ENCODE measurements at regions not wholly inside any gene's neighbourhood (a gene's known extent, or its start where the extent isn't known, plus 50 kb on each side); places are given as distances from the start of the nearest gene placed in this dataset.

DNA sequence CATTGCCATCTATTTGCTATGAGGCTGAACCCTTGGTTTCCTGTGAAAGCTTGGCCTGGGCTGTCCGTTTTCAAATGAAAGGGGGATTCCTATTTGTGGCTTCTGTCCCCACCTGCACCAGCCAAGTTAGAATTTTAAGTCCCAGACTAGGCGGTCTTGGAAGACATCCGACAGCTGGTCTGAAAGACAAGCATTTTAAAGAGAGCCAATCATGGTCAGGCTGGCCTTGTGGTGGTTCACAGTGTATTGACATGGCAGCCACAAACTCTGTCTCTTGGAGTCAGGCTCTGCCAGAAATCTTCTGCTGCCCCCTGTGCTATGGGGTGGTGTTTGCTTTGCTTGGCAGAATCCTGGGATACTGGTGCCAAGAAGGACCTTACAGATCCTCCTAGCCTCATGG is 319.2 kb upstream of the MOCS1 start:
- TF ChIP-seq CTCF (IDR thresholded peaks at IDR 0.05; ENCODE audit: low read depth, low read length): no peak
- H3K27ac ChIP-seq: no peak overlapping the region
- no peaks in the 10 kb centered on the region for H3K9me3 ChIP-seq (ENCODE audit: severe bottlenecking)
- no peak for DNase-seq
- H3K27me3 ChIP-seq (ENCODE audit: insufficient read depth, low read depth, severe bottlenecking): peaks cover 3% of the 10 kb centered on the region
- no peak overlapping the region for H3K4me3 ChIP-seq (ENCODE audit: low read depth, low read length)
- no peaks in the 10 kb centered on the region for H3K36me3 ChIP-seq

GRCh38 chr6:40252531-40253258 is 318.4 kb upstream of the MOCS1 start:
- TF ChIP-seq CTCF (IDR thresholded peaks at IDR 0.05; ENCODE audit: low read depth, low read length): no peak
- no peak for DNase-seq
- H3K36me3 ChIP-seq: no peaks in the 10 kb centered on the region

GRCh38 chr6:40251637-40252300 is 317.5 kb upstream of the MOCS1 start:
- H3K9me3 ChIP-seq (ENCODE audit: severe bottlenecking): no peaks in the 10 kb centered on the region
- H3K27ac ChIP-seq: no peak overlapping the region
- H3K36me3 ChIP-seq: no peaks in the 10 kb centered on the region
- no peak overlapping the region for H3K4me3 ChIP-seq (ENCODE audit: low read depth, low read length)
- no peak for DNase-seq
- no peak for TF ChIP-seq CTCF (IDR thresholded peaks at IDR 0.05; ENCODE audit: low read depth, low read length)
- H3K27me3 ChIP-seq (ENCODE audit: insufficient read depth, low read depth, severe bottlenecking): peaks cover 3% of the 10 kb centered on the region

More at GRCh38 chr6:40252531-40253258, 318.4 kb upstream of the MOCS1 start:
- Histone ChIP-seq H3K9me3 (ENCODE audit: severe bottlenecking) (no peaks in the 10 kb centered on the region), H3K27ac (no peak overlapping the region), H3K4me3 (ENCODE audit: low read depth, low read length) (no peak overlapping the region), H3K27me3 (ENCODE audit: insufficient read depth, low read depth, severe bottlenecking) (peaks cover 3% of the 10 kb centered on the region)

- Histone ChIP-seq H3K27me3 (ENCODE audit: insufficient read depth, low read depth, severe bottlenecking) (peaks cover 6% of the 10 kb centered on the region), H3K4me3 (ENCODE audit: low read depth, low read length) (no peak overlapping the region)
- TF ChIP-seq CTCF (IDR thresholded peaks at IDR 0.05; ENCODE audit: low read depth, low read length): peak; percentile 28; the same call in 1 of the 2 replicates
Observed at GRCh38 chr6:40249935-40250334, 315.7 kb upstream of the MOCS1 start.

GRCh38 chr6:40247516-40248115 is 313.4 kb upstream of the MOCS1 start:
- no peak for DNase-seq
- no peak for TF ChIP-seq CTCF (IDR thresholded peaks at IDR 0.05; ENCODE audit: low read depth, low read length)
- H3K4me3 ChIP-seq (ENCODE audit: low read depth, low read length): no peak overlapping the region

More at GRCh38 chr6:40249935-40250334, 315.7 kb upstream of the MOCS1 start:
- no peaks in the 10 kb centered on the region for H3K9me3 ChIP-seq (ENCODE audit: severe bottlenecking)
- H3K36me3 ChIP-seq: no peaks in the 10 kb centered on the region
- DNase-seq: no peak
- no peak overlapping the region for H3K27ac ChIP-seq

More at GRCh38 chr6:40247516-40248115, 313.4 kb upstream of the MOCS1 start:
- Histone ChIP-seq H3K27ac (no peak overlapping the region), H3K36me3 (no peaks in the 10 kb centered on the region), H3K27me3 (ENCODE audit: insufficient read depth, low read depth, severe bottlenecking) (peaks cover 13% of the 10 kb centered on the region), H3K9me3 (ENCODE audit: severe bottlenecking) (no peaks in the 10 kb centered on the region)
